ENCODE measurements at regions not wholly inside any gene's neighbourhood (a gene's known extent, or its start where the extent isn't known, plus 50 kb on each side); places are given as distances from the start of the nearest gene placed in this dataset.
"Not testable (repeated sequence)": the region's sequence is repeated elsewhere in the genome, so short reads cannot be mapped to it uniquely, and the experiment has no call there.

DNA sequence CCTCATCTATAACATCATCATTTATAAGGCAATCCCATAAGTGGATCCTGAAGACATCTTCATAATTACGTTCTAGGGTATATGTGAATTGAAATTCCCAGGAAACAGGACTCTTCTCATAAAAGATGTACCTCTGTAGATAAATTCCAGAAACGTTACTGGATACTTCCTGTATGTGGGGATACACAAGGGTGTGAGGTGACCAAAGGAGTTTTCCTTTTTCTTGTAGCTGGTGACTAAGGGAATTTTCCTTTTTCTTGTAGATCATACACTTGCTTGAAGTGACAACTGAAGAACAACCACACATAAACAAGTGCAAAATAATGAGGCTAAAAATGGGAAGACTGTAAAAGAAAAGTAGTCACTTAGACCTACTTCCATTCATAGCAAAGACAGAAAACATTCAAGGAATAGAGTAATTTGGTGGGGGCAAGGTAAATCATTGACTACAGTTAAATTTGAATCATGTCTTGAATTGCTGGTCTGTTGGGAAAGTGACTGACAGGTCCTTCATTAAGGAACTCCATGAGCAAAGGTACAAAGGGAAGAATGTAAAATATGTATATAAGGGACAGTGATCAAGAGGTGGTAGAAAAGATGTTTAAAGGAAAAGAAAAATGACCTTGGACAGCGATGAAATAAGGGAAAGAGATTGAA, 53.2 kb upstream of the UBE2E3 start:
- no peak for DNase-seq

DNA sequence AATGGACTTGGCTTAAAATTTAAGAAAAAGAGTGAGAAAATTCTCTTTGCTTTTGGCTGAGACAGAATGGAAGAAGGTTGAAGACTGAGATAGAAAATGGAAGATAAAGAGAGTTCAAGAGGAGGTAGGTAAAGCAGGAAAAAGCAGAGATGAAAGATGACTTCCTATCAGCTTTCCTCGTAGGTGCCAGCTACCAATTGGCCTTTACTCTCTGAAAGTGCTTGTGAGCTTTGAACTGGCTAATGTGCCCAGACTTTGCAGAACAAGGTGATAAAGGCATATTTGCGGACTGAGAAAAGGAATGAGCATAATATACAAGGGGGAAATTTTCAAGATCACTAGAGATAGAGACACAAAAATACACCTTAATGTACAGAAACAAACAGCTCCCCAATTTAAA, 54.7 kb upstream of the UBE2E3 start:
- DNase-seq: no peak

DNA sequence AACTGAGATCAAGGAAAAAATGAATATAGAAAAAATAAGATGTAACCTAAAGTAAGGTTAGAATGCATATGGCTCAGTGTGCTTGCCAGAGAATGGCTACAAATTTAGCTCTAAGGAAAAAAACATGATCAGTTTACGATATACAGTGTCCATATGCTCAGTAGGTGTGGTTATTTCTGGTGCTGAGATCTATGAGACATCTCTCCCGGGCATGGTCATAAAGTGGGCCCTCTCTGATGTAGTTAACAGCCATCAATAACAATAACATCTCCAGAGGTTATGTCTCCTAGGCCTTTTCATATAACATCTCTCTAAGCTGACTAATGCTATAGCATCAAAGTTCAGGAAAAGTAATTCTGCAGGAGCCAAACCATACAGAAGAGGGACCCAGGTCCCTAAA, 56.3 kb upstream of the UBE2E3 start:
- no peak for DNase-seq

DNA sequence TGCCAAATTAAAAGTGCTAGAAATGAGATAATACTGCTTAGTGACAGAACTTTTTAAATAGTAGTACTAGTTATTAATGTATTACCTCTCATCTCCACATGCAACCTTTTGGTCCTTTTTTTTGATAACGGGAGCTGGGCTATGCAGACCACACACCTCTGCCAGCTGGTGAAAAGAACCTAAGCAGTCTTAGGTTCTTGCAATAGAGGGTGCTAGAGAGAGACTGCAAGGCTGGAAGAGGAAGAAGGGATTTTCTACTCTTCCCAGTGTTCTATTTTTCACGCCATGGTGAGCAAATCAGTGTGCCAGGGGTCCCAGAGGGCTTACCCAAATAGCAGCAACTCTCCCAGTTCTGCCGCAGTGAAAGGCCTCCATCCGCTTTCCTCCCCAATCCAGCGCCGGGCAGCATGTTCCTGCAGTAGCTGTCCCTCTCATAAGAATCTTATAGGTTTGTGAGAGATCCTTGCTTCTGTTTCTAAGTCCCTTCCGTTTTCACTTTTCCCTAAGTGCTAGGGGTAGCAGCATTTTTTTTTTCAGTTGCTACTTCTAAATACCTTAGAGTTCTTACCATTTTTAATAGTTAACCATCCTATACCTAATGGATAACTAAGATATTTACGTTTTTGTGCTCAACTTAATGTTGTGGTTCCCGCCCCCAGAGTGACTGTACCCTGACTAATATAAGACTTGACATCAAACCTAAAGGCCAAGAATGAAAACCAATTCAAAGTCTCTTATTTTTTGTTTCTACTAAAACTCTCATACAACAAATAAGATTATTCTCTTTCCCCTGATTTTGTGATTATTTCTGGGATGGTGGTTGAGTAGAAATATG, 69.4 kb upstream of the UBE2E3 start:
- DNase-seq: no peak

DNA sequence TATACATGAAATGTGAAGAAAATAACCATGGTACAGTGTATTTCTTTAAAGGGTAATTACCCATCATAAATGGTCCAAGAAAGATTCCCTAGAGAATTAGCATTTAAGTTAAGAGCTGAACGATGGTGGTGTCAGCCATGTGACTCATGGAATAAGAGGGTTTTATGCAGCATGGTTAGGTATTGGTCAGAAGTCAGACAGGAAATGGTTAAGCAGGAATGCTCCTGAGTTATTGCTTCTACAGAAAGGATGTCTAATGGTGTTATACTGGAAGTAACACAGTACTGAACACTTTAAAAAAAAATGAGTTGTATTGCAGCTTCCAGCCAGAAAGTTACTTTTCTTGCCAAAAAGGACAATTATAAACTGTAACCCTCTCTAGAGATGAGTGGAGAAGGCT, 72.7 kb upstream of the UBE2E3 start:
- DNase-seq: no peak

DNA sequence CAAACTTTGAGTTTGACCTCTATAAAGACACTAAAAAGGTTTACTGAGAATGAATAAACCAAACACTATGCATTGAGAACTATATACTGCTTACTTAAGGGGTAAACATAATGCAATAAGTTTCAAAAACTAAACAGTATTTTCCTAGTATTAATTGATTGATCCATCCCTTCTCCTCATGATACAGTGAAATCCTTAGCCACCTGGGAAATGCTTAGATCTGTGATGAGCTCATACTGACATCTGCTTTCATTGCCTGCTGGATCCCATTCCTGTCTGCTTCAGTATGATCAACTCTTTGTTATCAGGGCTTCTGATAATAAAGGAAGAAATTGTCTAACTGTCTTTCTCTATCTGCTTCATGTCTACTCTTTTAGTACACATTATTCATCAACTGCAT, 74.9 kb upstream of the UBE2E3 start:
- no peak for DNase-seq

DNA sequence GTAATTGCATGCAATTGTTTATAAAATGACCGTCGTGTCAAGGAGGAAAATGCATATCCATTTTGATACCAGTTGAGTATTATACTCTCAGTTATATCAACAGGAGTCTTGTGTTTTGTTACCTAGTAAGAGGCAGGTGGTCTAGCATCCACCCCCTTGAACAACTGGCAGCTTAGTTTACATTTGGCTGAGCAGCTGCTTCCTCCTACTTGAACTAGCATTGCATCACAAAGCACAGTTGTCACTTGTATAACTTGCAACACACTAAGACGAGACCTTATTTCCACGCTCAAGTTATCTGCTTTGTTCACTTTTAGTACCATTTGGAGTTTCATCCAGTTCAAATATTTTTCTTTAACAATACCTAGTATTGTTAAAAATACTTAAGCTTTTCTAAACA, 75.4 kb upstream of the UBE2E3 start:
- no peak for DNase-seq

DNA sequence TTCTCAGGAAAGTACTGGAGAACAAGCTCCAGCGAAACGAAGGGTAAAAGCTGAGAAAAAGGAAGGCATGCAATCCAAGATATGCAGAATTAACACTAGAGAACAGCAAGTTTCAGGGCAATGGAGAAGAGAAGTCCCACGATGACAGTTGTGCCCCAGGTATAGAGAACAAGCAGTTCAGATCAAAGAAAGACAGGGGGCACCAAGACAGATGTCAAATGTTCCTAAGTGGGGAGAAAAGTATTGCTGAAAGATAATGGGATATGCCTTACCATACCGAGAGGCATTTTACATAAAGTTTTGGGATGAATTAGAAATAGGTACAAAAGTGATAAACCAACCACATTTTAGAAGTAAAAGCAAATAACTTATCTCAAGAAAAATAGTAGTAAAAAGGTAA, 79.1 kb upstream of the UBE2E3 start:
- DNase-seq: no peak

DNA sequence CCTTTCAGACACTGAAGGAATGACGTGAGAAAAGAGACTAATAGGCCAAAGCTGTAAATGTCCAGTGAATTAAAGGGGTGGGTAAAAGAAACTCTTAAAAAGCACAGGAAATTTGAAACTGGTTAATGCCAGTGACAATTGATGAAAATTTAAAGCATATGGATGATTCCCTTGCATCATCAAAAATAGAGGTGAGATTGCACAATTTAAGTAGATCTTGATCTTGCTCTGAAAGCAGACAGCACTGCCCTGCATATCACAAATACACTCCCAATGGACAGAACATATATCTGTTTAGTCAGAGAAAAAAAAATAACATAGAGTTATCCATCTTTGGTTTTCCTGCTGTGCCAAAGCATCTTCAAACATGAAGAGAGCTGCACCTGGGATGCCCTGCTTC, 86.7 kb upstream of the UBE2E3 start:
- no peak for DNase-seq

DNA sequence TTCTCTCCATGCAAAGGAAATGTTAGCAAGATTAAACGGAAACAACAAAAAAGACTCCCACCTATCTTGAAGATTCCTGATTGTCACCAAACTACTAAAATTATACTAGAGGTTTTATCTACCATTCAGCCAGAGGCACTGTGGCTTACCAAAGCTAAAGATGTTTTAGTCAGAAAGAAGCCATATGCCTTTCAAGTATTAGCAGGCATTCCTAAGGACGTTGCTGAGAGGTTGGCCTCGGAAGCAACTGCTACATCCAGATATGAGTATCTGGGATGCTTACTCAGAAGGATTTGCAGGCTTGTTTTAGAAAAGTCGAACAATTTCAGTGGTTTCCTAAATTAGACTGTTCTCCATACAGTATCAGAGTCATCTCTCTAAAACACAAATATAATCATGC, 88.3 kb upstream of the UBE2E3 start:
- no peak for DNase-seq

DNA sequence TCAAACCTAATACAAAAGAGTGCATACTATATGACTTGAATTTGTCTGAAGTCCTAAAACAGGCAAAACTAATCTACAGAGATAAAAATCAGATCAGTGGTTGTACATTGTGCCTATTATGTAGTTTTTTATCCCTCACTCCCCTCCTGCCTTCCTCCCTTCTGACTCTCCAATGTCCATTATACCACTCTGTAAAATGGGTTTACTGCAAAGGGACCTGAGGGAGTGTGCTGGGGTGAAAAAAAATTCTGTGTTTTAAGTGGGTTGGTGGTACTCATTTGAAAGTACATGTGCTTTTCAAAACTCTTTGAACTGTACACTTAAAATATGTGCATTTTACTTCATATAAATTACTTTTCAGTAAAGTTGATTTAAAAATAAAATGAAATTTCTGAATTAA, 89.0 kb upstream of the UBE2E3 start:
- DNase-seq: no peak

DNA sequence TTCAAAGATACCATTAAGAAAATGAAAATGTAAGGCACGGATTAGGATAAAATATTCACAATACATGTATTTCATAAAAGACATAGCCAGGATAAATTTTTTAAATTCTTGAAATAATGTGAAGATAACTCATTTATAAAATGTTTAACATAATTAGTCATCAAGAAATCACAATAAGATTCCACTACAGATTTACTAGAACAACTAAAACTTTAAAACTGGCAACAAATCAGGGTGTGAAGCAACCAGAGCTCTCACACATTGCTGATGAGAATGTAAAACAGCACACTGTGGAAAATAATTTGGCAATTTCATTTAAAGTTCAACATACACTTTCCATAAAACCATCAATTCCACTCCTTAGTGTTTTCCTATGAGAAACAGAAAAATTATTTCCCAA, 89.6 kb upstream of the UBE2E3 start:
- no peak for DNase-seq

DNA sequence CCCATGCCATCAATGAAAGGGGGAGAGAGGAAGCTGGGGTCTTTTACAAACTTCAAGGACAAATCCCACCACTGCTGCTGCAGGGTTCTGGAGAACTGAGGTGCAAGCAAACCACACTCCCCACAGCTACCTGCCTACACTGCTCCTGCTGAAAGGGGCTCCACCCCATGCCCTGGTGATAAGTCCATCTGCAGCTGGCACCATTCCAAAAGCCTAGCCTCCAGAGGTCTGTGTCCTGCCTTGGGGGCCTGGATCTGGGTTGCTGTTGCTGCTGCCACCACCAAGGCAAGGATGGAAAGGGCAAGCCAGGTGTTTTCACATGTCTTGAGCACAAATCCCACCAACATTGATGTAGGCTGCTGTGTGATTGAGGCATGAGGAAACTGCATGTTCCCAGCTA, 97.4 kb upstream of the UBE2E3 start:
- no peak for DNase-seq

DNA sequence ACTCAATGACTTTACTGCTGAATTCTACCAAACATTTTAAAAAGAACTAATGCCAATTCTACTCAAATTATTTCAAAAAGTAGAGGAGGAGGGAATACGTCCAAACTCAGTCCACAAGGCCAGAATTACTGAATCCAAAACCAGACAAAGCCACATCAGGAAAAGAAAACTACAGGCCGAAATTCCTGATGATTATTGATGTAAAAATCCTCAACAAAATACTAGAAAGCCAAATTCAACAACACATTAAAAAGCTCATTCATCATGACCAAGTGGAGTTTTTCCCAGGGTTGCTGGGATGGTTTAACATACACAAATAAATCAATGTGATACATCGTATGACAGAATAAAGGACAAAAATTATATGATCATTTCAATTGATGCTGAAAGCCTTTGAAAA, 103.9 kb upstream of the UBE2E3 start:
- no peak for DNase-seq

DNA sequence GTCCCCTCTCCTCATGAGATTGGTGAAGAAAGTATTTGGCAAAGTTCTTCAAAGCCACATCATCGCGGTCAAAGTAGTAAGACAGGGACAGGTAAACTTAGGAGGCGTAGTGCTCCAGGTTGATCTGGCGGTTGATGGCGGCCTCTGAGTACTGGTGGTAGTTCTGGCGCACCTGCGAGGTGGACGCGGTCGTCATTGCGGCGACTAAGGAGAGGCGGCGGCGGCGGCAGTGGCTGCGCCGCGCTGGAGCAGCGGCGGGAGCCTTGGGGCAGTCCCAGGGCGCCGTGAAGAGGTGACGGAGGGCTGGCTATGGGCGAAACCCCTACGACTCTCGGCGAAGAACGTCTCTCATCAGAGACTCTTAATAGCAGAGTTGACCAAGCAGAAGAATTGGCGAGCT, 107.2 kb upstream of the UBE2E3 start:
- DNase-seq: no peak

DNA sequence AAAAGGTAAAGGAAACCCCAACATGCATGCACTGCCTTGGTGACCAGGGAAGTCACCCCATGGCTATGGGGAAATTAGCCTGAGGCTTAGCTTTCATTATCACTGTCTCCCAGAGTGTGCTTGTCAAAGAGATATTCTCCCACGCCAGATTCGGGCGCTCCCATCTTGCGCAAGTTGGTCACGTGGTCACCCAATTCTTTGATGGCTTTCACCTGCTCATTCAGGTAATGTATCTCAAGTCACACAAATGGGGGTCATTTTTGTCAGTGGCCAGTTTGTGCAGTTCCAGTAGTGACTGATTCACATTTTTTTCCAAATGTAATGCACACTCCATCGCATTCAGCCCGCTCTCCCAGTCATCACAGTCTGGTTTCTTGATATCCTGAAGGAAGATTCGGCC, 107.6 kb upstream of the UBE2E3 start:
- DNase-seq: not testable (repeated sequence)

DNA sequence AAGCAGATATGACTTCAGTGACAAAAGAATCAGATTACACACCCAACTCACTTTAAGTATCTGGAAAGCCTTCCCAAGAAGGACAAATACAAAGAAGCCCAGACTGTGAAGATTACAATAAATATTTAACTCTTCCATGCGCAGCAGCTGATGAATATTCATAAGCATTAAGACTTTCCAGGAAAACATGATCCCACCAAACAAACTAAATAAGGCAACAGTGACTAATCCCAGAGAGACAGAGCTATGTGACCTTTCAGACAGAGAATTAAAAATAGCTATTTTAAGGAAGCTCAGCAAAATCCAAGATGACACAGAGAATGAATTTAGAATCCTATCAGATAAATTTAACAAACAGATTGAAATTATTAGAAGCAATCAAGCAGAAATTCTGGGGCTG, 108.2 kb upstream of the UBE2E3 start:
- DNase-seq: no peak

DNA sequence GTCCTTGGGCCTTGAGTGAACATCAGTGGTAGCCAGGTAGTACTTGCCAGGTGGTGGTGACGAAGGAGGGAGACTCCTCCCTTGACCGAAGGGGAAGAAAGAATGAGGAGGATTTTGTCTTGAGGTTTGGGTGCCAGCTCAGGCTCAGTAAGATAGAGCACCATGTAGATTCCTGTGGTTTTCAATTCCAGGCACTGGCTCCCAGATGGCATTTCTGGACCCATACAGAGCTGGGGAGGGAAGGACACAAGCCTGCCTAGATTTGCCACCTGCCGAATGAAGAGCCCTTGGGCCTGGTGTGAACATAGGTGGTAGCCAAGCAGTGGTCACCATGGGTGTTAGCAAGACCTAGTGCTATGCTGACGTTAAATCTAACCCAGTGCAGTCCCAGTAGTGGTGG, 108.8 kb upstream of the UBE2E3 start:
- no peak for DNase-seq

DNA sequence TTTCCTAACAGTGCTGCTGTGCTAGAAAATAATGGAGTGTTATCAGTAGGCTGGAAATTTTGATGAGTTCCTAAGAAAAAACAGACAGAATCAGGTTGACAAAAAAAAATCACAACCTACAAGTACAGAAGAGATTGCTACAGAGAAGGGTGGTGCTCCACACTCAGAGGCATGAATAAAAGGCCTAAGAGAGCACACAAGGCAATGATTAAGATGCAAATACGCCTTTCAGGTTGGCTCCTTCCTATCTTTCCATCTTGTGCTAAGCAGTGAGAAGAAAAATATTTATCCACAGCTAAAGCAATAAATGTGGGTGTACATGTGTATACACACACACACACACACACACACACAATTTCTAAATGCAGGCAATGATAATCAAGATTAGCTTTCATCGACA, 130.6 kb upstream of the UBE2E3 start:
- DNase-seq: no peak

DNA sequence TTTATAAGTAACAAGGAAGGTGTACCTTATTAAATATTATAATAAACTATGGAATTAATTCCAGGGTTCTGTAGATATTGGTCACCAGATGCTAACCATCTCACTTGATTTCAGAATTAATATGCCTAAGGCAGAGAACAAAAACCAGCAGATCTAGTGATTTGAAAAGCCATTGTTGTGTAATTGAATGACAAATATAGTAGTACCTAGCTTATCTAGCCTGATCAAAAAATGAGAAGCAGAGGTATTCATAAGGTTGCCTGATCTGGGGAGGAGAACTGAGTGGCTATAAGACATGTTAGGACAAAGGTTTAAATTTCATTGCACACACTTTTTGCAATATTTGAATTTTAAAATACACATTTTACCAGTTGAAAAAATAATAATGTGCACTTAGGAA, 132.0 kb upstream of the UBE2E3 start:
- no peak for DNase-seq

DNA sequence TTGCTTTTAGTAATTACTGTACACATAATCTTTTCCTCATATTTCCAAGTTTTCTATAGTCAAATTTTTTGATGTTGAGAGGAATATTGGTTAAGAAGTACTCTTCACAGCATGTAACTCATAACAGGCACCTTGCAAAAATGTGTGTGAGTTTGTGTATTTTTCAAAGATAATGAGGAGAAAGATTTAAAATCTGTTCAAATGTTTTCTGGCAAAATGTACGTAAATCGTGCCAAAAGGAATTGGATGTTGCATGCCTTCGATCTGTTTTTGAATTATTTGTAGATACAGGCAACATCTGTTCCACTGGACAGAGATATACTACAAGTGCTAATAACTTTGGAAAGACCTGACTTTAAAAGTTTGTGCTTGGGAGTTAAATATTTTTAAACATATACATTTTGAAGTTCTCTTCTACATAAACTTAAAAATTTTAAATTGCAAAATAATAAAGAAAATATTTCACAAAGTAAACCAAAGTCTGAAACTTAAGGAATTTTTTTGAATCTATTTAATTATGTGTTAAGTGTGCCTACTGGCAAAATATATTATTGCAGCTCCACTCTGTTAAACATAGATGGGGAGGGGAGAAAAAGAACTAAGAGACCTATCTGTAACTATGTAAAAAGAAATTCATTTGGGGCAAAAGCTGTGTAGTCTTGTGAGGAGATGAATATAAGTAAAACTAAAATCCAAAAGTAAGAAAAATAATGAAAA, 133.5 kb upstream of the UBE2E3 start:
- no peak for DNase-seq

DNA sequence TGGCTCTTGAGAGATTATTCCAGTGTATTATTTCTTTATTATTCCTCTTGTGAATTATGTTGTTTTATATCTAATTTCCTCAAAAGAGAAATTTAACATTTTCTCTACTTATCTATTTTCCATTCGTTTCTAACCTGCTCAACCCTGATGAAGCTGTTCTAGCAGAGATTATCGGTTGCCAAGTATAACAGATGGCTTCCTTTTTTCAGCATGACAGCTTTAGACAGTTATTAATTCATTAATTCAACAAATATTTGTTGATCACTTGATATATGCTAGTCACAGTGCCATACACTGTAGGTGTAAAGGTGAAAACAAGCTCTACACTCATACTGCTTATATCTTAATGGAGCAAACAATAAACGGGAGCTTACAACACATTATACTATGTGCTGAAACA, 137.9 kb upstream of the UBE2E3 start:
- DNase-seq: no peak

DNA sequence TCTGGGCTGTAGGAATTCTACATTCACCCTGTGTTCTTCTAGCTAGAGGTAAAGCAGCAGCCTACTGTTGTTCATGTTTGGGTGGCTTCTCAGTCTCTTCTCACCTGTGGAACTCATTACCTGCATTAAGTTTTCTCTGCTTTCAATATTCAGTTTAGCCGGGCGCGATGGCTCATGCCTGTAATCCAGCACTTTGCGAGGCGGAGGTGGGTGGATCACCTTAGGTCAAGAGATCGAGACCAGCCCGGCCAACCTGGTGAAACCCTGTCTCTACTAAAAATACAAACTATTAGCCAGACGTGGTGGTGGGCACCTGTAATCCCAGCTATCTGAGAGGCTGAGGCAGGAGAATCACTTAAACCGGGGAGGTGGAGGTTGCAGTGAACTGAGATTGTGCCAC, 139.8 kb upstream of the UBE2E3 start:
- DNase-seq: no peak

DNA sequence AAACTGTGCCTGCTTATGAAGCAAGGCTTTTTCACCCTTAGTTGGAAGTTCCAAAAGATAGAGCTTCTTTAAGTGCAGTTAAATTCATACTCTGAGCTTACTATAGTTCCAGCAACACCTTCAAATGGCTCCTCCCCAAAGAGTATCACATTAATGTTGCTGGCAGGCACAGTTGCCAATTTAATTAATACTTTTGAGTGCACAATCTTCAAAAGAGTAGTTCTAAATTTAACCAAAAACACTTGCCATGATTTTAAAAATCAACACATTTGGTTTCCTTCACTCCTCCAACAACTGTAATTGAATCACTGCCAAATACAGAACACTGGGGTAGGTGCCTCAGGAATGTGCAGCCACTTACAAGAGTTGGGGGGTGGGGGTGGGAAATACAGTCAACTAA, 150.6 kb upstream of the UBE2E3 start:
- DNase-seq: no peak

Data from suppressor macrophage treated with lipopolysaccharide for 4 hours (primary cell).